Stimulated activated naive CD8-positive, alpha-beta T cell treated with anti-CD3 and anti-CD28 coated beads, Interleukin-15, Interleukin-2, amounts not matched to agents 100 U/mL and 50 U/mL, for 24 hours (primary cell): ENCODE measurements at regions not wholly inside any gene's neighbourhood (a gene's known extent, or its start where the extent isn't known, plus 50 kb on each side); places are given as distances from the start of the nearest gene placed in this dataset.
"Not testable (repeated sequence)": the region's sequence is repeated elsewhere in the genome, so short reads cannot be mapped to it uniquely, and the experiment has no call there.

Experiments
- ATAC-seq: fragments of 150-1000 bp; cut with Tn5 transposase; one replicate; pipeline ENCODE4 v1.10.0; 2021
- DNase-seq: peaks from one replicate; pipeline ENCODE4 v3.0.0; 2021

DNA sequence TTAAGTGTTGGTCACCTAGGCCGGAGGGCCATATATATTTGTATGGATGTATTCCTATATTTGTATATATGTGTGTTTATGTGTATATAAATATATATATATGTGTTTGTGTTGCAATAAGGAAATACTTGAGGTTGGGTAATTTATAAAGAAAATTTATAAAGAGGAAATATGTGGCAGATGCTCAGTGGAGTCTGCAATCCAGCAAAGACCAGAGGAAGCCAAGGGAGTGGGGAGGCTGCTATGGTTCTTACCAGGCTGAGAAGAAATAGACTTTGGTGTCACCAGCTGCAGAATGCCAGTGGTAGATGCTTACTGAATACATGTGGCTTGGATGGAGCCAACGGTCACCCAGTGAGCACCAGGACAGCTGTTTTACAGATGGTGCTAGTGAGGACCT is 97.4 kb upstream of the ELOVL5 start:
- DNase-seq = no peak
- no peak for ATAC-seq

DNA sequence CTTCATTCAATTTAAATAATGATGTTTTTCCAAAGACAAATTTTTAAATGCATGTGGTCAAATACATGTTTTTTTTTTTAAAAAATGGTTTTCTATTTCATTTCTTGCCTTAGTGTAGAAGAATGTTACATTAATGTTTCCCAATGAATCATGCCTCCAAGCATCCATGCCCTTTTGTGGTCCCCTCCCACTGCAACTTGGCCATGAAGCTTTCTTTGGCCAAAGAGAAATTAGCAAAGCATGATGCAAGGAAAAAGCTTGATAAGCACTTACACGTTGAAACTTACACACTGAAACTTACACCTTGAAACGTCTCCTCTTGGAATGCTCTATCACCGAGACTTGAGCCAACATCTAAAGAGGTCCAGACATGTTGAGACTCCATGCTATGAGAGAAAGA is 93.0 kb upstream of the ELOVL5 start:
- DNase-seq (no peak), ATAC-seq (no peak)

DNA sequence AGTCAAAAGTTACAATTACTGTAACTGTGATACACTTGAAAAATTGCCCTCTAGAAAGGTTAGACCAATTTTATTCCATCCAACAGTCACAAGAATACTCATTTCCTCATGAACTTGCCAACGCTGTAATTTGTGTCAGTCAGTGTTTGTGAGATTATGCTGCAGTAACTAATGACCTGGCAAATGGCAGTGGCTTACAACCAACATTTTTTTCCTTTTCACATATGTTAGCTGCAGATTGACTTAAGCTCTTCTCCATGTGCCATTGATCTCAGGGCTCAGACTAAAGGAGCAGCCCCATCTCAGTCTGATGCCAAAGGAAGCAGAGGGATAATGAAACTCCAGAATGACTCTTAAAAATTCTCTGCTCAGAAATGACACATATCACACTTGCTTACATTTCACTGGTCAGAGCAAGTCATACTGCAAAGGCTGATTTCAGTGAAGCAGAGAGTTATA is 92.3 kb upstream of the ELOVL5 start:
- ATAC-seq = peak; percentile 62
- DNase-seq = no peak

DNA sequence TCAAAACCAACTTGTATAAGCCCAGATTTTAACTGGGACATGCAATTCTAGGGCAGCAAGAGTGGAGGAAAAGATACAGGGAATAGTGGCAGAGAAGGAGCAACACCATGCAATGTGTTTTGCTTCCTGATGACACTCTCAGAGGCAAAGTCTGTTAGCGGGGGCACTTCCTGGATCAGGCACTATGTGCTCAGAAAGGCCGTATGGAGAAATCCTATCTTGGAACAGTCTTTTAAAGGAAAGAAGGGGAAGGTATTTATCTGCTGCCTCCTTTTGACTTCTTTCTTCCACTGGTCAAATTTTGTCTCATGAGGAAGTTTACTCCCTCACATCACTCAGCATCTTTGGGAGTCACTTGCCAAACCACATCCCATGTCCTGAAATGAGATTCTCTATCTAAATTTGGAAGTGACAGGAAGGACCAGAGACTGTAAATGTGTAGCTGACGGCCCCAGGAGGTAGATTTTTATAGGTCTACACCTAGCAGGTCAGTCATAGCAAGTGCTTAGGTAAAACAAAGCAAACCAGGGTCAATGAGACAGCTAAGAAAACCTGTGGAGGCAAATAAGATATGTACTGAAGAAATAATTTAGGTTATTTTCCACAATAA is 91.7 kb upstream of the ELOVL5 start:
- ATAC-seq (no peak), DNase-seq (no peak)

DNA sequence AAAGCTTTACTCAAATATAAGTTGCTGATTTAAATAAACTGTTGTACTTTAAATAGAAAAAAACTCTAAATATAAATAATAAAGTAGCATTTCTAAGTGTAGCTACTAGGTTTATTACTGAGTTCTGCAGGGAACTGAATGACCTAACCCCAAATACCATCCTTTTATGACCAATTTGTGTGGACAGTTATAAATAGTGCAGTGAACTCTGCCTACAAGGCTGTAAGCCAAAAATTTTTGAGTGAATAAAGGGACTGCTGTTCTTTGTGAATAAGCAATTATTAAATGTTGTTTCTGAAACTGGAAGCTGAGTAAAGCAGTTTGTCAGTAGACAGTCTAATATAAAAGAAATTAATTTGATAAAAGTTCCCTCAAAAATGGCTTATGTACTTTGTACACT is 90.8 kb upstream of the ELOVL5 start:
- DNase-seq = no peak
- no peak for ATAC-seq

DNA sequence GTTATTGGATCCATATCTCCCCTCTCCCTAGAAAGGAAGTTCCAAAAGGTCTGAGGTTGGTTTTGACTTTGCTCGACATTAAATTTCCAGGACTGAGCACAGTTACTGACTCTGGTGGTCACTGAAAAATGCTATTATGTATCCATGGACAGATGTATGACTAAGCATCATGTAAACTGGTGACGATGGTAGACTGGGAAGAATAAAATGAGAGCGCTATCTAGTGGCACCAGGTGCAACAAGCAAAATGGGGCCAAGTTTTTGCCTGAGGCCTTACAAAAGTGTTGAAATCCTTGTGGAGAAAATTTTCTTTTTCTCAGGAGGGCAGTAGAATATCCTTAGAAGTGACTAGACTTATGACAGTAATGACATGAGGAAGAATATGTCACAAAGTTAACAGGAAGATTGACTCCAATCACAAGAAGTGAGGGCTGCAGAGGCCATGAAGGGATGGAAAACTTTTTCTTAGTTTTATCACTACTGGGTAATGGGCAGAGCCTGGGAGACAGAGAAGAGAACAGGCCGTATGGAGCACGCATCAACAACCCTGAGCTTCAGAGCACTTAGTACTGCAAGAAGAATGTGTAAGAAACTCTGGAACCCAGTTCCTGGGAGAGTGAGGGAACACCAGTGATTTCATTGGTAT is 88.9 kb upstream of the ELOVL5 start:
- DNase-seq (peak; percentile 25), ATAC-seq (peak; percentile 41)

DNA sequence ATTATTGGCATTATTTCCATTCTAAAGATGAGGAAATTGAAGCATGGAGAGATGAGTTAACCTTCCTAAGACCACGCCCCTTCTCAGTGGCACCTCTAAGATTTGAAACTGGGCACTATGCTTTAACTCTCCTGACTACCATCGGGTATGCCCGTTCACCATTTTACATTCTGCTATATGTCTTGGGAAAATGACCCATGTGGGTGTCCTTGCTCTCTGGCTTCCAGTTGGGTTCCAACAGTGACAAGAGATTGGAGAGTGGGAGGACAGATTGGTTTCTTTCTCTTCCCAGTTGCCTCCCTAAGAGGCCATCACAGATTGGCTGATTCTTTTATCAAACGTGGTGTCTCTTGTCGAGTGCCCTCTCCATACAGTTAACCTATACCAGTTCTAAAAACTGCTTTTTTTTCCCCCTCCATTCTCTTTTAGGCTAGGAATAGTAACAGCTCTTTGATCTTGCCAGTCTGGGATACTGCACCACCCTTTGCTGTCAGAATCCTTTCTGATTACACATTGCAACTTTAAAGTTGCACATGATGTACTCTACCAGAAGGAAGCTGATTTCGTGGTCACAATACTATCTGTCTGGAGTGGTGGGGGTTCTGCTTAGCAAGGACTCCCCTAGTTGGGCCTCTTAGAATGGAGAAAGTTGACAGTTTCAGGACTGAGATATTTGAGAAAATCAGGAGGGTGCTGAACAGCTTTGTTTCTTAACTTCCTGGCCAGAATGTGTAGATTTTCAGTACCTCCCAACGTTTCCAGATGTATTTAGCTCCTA is 88.0 kb upstream of the ELOVL5 start:
- no peak for DNase-seq
- ATAC-seq = no peak

DNA sequence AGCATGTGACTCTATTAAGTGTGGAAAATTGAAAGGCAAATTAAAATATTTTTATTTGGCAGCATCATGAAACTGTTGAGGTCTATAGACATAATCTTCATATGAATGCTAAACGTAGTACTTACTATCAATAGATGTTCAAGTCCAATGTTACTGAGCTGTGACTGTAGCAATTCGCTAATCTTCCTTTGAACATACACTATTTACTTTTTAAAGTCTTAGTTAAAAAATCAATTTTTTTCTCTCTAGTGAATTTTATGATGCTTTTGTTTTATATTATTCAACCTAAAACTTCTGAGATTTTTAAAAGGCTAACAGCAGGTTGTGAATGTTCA is 85.2 kb upstream of the ELOVL5 start:
- no peak for ATAC-seq
- no peak for DNase-seq

DNA sequence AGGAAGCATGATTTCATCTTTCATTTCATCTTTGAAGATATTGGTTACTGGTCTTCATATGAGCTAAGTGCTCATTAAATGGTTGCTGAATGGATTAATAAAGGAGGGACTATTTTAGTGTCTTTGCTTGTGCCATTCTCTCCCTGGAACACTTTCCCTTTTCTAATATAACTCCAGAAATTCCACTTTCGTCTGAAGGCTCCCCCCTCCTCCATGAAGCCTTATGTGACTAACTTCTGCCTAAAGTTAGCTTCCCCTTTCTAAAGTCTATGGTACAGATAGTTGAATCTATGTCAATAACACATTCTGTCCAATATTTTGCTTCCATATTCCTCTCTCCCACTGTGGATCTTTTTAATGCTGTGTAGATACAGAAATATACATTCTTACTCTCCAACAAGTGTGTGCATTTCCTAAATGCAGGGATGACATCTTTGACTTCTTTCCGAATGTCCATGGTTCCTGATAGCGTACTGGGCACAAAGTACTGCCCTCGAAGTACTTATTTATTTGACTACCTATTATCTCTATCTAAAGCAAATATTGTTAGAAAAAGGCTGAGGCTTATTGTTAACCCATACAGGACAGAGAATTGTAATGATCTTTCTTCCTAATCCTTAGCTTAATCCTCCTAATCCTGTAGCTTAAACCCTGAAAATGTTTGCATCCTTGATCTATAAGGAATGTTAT is 84.7 kb upstream of the ELOVL5 start:
- DNase-seq (no peak), ATAC-seq (no peak)

DNA sequence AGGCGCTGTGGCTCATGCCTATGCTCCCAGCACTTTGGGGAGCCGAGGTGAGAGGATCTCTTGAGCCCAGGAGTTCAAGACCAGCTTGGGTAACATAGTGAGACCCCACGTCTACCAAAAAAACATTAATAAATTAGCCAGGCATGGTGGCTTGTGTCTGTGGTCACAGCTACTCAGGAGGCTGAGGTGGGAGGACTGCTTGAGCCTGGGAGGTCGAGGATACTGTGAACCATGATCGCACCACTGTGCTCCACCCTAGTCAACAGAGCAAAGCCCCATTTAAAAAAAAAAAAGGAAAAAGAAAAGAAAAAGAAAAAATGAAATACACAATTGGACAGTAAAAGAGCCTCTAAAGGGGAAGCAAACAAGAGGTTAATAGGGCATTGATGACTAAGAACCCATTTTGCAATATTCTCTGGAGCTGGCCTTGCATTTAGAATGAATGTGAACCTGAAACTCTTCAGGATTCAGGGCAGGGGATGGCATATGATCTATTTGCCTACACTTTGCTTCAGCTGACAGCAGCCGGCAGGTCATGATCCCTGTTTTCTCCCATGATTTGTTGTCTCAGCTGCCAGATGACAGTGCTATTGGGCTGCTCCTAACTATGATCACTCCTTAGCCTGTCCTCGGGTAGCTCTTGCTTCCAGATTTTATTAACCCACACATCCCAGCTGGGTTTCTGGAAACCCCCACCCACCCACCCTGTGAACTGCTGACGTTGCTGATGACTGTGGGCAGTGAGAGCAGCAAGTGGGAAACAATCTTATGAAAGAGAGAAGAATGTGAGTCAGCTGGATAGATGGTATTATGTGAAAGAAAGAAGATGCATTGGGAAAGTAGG is 83.8 kb upstream of the ELOVL5 start:
- no peak for DNase-seq

DNA sequence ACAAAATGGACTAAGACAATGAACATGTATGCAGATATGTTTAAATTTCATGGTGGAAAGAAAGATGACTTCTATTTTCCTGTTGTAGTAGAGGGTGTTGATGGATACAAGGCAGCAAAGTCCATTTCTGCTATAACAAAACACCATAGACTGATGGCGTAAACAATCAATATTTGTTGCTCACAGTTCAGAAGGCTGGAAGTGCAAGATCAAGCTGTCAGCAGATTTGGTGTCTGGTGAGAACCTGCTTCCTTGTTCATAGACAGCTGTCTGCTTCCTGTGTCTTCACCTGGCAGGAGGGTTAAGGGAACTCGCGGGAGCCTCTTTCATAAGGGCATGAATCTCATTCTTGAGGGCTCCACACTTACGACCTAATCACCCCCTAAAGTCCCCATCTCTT is 83.0 kb upstream of the ELOVL5 start:
- DNase-seq (no peak), ATAC-seq (no peak)

More for the DNA sequence above, 83.8 kb upstream of the ELOVL5 start:
- ATAC-seq = no peak

DNA sequence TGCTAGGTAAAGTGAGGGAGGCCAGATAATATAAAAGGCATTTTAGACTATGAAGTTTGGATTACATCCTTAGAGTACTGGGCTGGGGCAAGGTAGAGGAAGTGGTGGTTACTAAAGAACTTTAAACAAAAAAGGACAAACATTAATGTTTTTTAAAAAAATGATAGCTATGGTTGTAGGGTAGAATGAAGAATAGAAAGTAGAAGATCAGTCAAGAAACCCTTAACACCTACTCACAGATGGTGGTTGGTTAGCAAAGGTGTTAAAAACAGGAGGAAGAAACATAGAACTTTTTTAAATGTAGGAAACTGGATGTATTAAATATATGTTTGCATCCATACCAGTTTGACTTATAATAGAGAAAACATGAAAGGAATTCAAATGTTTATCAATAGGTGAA is 80.7 kb upstream of the ELOVL5 start:
- ATAC-seq = no peak
- DNase-seq = no peak

DNA sequence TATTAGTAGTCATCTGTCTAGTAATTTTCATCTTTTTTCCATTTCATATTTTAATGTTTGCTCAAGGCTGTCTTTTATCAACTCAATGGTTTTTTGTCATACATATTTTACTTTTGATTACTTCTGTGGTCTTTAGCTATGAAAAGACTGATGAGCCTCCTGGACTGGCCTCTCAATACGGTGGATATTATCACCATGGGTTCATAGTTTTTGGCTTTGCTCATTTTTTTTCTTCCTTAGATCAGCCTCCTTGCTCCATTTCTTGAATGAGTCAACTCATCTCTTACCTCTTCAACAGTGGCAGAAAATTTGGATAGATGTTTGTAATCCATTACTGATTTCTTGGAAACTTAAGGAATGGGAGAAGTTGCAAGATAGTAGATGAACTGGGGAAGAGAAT is 80.1 kb upstream of the ELOVL5 start:
- no peak for ATAC-seq
- DNase-seq = no peak

DNA sequence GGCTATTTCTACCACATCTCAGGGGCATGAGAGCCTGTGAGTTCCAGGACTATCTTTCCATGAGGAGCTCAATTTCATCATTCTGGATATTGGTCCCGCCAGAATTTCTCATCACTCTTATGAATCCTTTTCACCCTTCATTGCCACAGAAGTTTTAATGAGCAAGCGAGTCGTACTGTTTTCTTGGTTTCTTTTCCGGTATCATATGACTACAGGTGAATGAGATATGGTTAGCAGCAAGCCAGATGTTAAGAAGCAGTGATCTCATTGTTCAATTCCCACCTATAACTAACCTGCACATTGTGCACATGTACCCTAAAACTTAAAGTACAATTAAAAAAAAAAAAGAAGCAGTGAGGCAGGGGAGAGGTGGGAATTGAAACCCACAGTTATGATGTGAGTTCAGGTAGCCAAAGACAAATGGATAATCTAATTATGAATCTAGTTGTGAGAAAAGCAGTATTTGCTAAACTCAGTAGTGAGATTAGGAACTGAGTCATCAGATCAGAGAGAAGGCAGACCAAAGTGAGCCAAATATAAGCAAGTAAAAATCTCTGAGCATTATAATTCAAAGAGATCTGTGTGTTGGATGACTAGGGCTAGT is 78.0 kb upstream of the ELOVL5 start:
- ATAC-seq = peak; percentile 90
- no peak for DNase-seq

DNA sequence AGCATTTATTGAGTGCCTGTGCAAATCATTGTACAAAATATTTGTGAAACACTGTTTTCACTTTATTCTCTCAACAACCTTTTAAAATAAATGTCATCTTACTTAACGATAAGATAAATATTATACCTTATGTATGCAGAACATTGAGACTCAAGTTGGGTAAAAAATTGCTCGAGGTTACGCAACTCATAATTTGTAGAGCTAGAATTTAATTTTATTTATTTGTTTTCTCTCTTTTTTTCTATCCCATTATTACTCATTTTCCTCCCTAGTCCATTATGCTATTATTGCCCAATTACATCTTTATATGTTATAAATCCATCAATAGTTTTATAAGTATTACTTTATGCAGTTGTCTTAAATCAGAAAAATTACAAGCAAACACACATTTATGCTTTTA is 77.4 kb upstream of the ELOVL5 start:
- DNase-seq (no peak), ATAC-seq (no peak)

DNA sequence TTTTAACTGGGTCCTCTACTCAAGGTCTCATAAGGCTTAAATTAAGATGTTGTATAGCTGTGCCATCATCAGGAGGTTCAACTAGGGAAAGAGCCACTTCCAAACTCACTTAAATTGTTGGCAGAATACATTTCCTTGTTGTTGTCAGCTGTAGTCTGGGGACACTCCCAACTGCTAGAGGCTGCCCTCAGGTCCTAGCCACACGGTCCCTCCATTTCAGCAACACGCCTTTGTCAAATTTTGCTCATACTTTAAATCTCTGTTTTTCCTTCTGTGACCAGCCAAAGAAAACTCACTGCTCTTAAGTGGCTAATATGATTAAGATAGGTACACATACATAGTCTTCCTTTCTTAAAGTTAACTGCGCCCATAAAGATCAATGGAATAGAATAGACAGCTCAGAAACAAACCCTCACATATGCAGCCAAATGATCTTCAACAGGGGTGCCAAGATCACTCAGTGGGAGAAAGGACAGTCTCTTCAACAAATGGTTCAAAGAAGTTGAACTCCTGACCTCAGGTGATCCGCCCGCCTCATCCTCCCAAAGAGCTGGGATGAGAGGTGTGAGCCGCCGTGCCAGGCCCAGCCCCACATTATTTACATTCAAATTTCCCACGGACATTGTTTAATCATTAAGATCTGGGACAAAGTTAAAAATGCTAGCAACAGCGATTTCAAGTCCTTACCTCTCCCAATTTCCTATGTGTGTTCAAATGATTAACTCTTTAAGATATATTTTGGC is 76.4 kb upstream of the ELOVL5 start:
- no peak for ATAC-seq
- no peak for DNase-seq

DNA sequence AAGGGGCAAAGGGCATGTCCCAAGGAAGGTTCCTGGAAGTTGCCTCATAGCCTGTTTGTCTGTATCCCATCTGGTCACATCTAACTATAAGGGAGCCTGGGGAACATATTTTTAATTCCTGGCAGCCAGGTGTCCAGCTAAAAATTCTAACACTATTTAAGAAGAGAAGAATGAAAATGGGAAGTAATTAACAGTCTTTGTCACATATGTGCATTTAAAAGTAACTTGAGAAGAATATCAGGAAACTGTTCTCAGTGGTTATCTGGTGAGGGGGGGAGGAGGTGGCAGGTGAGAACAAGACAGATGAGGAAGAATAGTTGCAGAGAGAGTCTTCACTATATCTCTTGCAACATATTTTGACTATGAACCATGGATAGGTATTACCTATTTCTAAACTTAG is 75.5 kb upstream of the ELOVL5 start:
- DNase-seq (no peak), ATAC-seq (no peak)

DNA sequence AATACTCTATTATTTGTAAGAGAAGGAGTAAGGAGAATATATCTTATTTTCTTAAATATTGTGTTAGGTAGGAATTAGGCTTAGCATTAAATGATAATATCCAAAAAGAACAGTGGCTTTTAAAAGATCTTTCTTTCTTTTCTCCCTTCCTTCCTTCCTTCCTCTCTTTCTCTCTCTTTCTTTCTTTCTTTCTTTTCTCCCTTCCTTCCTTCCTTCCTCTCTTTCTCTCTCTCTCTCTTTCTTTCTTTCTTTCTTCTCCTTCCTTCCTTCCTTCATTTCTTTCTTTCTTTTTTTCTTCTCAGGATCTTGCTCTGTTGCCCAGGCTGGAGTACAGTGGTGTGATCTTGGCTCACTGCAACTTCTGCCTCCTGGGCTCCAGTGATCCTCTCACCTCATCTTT is 74.8 kb upstream of the ELOVL5 start:
- not testable (repeated sequence) for ATAC-seq, DNase-seq

DNA sequence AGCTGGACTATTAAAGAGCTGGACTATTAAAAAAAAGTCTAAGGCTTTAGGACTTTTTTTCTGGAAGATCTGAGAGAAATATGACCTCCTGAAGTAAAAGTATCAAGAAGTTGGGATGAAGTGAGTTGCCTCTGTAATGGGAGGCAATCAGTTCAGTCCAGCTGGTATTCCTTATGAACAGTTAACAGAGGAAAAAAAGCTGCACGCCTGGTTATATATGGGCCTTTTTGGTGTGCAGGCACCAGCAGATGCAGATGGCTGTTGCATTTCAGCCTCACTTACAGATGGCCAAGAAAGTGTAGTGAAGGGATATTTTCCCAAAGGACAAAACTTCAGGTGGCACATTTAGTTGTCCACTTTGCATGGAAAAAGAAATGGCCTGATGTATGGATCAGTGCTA is 70.3 kb upstream of the ELOVL5 start:
- no peak for ATAC-seq
- DNase-seq = no peak

DNA sequence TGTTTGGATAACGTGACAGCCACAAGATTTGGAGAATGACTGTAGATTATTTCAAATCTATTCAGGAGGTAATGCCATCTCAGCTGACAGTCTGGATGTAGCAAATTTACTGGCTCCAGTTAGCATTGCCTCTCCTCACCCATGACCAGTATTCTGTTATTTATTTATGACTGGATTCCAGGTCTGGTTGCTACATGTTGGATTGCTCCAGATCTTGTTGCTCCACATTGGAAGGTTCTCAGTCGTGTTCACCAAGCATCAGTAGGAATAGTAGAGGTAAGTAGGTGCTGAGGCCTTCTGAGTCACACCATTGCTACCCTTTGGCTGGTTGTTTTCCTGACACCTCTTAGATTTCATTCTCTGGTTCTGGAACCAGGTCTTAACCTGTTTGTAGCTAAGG is 69.5 kb upstream of the ELOVL5 start:
- DNase-seq (no peak), ATAC-seq (no peak)

DNA sequence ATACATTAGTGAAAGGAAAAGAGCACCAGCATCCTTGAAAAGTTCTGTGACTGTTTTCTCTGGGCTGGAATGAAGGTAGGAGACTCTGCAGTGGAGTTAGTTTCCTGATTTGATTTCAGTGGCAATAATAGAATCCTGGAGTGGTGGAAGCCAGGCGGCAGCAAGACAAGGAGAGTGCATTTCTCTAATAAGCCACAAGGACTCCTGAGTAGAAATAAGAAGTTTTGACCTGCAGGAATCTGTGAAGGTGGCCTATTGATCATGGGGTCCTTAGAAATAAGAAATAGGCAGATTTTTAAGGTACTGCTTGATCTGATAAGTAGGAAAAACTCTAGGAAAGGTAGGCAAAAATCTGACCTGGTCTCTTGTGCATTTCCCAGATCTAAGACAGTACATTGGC is 68.4 kb upstream of the ELOVL5 start:
- no peak for ATAC-seq

More for the DNA sequence above, 68.4 kb upstream of the ELOVL5 start:
- no peak for DNase-seq
